Loucy (cell line): ENCODE measurements at regions not wholly inside any gene's neighbourhood (a gene's known extent, or its start where the extent isn't known, plus 50 kb on each side); places are given as distances from the start of the nearest gene placed in this dataset.

Source experiments
- H2AFZ ChIP-seq: fragments of 200-600 bp; sonication (generic); 2 replicates; pipeline ENCODE4 v1.6.0; 2016; ENCODE audit warnings: antibody characterized with exemption, mild to moderate bottlenecking, low read length, moderate library complexity
- H3F3A ChIP-seq: fragments of 200-600 bp; 2 replicates; pipeline ENCODE4 v1.6.0; 2016; ENCODE audit warnings: antibody characterized with exemption, low read depth, mild to moderate bottlenecking
- H3K27me3 ChIP-seq: fragments of 200-600 bp; sonication (generic); 2 replicates; pipeline ENCODE4 v1.6.1; 2014; ENCODE audit warnings: low read length, mild to moderate bottlenecking; ENCODE audit not compliant: insufficient read depth, poor library complexity, severe bottlenecking
- H3K36me3 ChIP-seq: fragments of 200-600 bp; sonication (generic); 2 replicates; pipeline ENCODE4 v1.6.1; 2016; ENCODE audit warnings: low read length; ENCODE audit not compliant: insufficient read depth
- H3K4me1 ChIP-seq: fragments of 200-600 bp; sonication (generic); 2 replicates; pipeline ENCODE4 v1.5.1; 2014; ENCODE audit warnings: low read length, mild to moderate bottlenecking; ENCODE audit not compliant: insufficient read depth, poor library complexity, severe bottlenecking
- H3K4me2 ChIP-seq: fragments of 200-600 bp; sonication (generic); 2 replicates; pipeline ENCODE4 v1.6.0; 2014; ENCODE audit warnings: antibody characterized with exemption, low read length, low read depth, mild to moderate bottlenecking; ENCODE audit not compliant: poor library complexity, severe bottlenecking
- H3K4me3 ChIP-seq: fragments of 200-600 bp; sonication (generic); 2 replicates; pipeline ENCODE4 v1.5.1; 2014; ENCODE audit warnings: low read length, mild to moderate bottlenecking, mixed read lengths; ENCODE audit not compliant: poor library complexity, severe bottlenecking
- H3K79me2 ChIP-seq: fragments of 200-600 bp; sonication (generic); 2 replicates; pipeline ENCODE4 v1.6.1; 2014; ENCODE audit warnings: low read length; ENCODE audit not compliant: insufficient read depth
- H3K9ac ChIP-seq: fragments of 200-600 bp; sonication (generic); 2 replicates; pipeline ENCODE4 v1.6.0; 2014; ENCODE audit warnings: mild to moderate bottlenecking, low read depth, low read length, moderate library complexity; ENCODE audit not compliant: poor library complexity, severe bottlenecking
- H3K9me2 ChIP-seq: fragments of 200-600 bp; sonication (generic); replicated peaks from 2 replicates; pipeline ENCODE4 v1.6.1; 2016; ENCODE audit warnings: low read depth, low read length, mixed read lengths
- H3K9me3 ChIP-seq: fragments of 200-600 bp; sonication (generic); 2 replicates; pipeline ENCODE4 v1.6.1; 2014; ENCODE audit warnings: mild to moderate bottlenecking, antibody characterized with exemption, low read length, low read depth; ENCODE audit not compliant: insufficient read depth
- H4K20me1 ChIP-seq: fragments of 200-600 bp; sonication (generic); 2 replicates; pipeline ENCODE4 v1.6.0; 2014; ENCODE audit warnings: antibody characterized with exemption, low read length, mild to moderate bottlenecking; ENCODE audit not compliant: insufficient read depth, poor library complexity, severe bottlenecking
- EZH2phosphoT487 ChIP-seq: fragments of 200-600 bp; IDR thresholded peaks from 2 replicates; pipeline ENCODE4 v1.6.1; 2018; ENCODE audit warnings: antibody characterized with exemption, mild to moderate bottlenecking, moderate library complexity, borderline replicate concordance
- TF ChIP-seq, protein P1 (sequence below): fragments of 200-600 bp; sonication (generic); conservative IDR thresholded peaks from 2 replicates; pipeline ENCODE4 v1.5.1; 2014; ENCODE audit warnings: mild to moderate bottlenecking, antibody characterized with exemption, low read length

DNA sequence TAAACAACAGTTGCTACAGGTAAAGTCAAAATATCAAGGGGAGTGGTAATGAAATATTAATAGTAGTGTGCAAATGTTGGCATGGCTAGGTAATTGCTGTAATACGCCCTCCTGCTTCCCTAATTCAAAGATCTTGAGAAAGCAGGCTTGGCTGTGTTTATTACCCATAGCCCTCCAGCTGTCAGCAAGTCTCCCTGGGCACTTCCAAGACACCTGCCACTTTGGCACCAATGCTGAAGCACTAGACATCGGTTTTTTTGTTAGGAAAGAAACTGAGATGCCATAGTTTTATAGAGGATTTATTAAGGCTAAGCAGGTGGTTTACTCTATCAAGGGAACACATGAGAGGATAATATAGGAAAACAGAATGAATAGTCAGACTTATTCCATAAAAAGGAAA is 64.4 kb downstream of the P2RY1 start:
- Histone ChIP-seq H3F3A (no peaks in the 10 kb centered on the region), H3K4me3 (no peak overlapping the region), H3K4me2 (no peak overlapping the region), H3K9me3 (no peaks in the 10 kb centered on the region), H2AFZ (no peak overlapping the region), H3K79me2 (no peaks in the 10 kb centered on the region), H3K27me3 (no peaks in the 10 kb centered on the region), H3K9ac (no peak overlapping the region), H3K4me1 (no peaks in the 10 kb centered on the region), H3K36me3 (no peaks in the 10 kb centered on the region), H4K20me1 (no peaks in the 10 kb centered on the region), H3K9me2 (no peaks in the 10 kb centered on the region)
- TF ChIP-seq, protein P1, sequence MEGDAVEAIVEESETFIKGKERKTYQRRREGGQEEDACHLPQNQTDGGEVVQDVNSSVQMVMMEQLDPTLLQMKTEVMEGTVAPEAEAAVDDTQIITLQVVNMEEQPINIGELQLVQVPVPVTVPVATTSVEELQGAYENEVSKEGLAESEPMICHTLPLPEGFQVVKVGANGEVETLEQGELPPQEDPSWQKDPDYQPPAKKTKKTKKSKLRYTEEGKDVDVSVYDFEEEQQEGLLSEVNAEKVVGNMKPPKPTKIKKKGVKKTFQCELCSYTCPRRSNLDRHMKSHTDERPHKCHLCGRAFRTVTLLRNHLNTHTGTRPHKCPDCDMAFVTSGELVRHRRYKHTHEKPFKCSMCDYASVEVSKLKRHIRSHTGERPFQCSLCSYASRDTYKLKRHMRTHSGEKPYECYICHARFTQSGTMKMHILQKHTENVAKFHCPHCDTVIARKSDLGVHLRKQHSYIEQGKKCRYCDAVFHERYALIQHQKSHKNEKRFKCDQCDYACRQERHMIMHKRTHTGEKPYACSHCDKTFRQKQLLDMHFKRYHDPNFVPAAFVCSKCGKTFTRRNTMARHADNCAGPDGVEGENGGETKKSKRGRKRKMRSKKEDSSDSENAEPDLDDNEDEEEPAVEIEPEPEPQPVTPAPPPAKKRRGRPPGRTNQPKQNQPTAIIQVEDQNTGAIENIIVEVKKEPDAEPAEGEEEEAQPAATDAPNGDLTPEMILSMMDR, result no peak
- TF ChIP-seq EZH2phosphoT487, result no peak

DNA sequence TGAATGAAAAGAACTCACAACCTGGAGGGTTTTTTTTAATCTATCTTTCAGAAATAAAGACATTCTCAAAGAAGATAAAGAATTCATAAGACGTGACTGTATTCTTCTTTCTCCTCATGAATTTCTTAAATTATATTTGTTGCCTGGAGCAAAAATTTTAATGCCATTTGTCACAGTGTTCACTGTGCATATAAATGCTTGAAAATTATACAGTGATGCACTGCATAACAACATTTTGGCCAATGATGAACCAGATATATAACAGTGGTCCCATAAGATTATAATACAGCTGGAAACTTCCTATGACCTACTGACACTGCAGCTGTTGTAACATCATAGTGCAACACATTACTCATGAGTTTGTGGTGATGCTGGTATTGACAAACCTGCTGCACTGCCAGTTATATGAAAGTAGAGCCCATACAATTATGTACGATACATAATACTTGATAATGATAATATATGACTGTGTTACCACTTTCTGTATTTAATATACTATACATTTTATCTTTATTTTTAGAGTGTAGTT is 67.3 kb downstream of the P2RY1 start:
- Histone ChIP-seq H3K9ac (no peak overlapping the region), H3K9me3 (no peaks in the 10 kb centered on the region), H3K79me2 (no peaks in the 10 kb centered on the region), H3K4me2 (no peak overlapping the region), H3K27me3 (no peaks in the 10 kb centered on the region), H2AFZ (no peak overlapping the region), H3K9me2 (no peaks in the 10 kb centered on the region), H3K4me3 (no peak overlapping the region), H3K4me1 (no peaks in the 10 kb centered on the region), H4K20me1 (no peaks in the 10 kb centered on the region), H3F3A (no peaks in the 10 kb centered on the region), H3K36me3 (no peaks in the 10 kb centered on the region)
- TF ChIP-seq, protein P1, result no peak
- no peak for TF ChIP-seq EZH2phosphoT487

DNA sequence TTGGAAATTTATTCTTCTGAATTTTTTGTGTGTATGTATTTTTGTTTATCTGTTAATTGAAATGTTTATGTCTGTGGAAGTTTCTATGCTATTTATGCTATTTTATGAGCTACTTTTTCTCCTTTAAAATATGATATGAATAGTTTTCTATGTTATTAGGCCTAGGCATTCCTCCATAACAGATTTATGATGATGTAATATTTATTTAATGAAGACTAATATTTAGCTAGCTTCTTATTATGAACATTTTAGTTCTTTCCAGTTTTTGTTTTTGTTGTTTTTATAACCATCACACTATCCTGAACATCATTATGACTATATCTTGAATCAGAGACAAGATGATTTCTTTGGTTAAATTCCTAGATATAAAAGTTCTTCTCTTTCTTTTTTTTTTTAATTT is 70.7 kb downstream of the P2RY1 start:
- Histone ChIP-seq H3K4me3 (no peak overlapping the region), H3K9me3 (no peaks in the 10 kb centered on the region), H3K9ac (no peak overlapping the region), H3K79me2 (no peaks in the 10 kb centered on the region), H2AFZ (no peak overlapping the region), H4K20me1 (no peaks in the 10 kb centered on the region), H3K4me2 (no peak overlapping the region), H3F3A (no peaks in the 10 kb centered on the region), H3K4me1 (peaks cover 12% of the 10 kb centered on the region), H3K27me3 (no peaks in the 10 kb centered on the region), H3K9me2 (no peaks in the 10 kb centered on the region), H3K36me3 (no peaks in the 10 kb centered on the region)
- TF ChIP-seq, protein P1, result no peak
- TF ChIP-seq EZH2phosphoT487, result no peak
